ENCODE measurements at regions not wholly inside any gene's neighbourhood (a gene's known extent, or its start where the extent isn't known, plus 50 kb on each side); places are given as distances from the start of the nearest gene placed in this dataset.
"Not testable (repeated sequence)": the region's sequence is repeated elsewhere in the genome, so short reads cannot be mapped to it uniquely, and the experiment has no call there.

DNA sequence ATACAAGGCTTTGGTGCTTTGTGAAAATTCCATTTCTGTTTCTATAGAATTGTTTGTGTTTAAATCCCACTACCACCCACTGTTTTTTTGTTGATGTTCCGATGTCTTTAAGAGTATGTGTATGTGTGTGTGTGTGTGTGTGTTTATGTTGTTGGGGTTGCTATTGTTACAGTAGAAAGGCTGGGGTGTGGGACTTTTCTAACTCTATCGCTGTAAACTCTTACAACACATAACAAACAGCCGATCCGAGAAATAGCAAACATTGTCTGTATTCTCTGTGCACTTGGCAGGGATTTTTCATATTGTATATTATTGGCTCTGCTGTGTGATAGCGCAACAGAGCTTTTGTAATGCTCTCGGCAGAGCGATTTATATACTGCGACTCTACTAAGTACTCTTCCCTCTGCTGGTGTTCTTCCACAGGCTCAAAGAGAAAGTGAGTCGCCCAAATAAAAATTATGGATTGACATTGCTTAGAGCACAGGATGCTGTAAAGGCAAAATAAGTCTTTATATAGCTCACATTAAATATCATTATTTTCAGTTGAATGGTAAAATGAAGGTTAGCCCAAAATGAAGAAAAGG lies 492.2 kb upstream of the ARRDC3 start:
- DNase-seq: no peak

DNA sequence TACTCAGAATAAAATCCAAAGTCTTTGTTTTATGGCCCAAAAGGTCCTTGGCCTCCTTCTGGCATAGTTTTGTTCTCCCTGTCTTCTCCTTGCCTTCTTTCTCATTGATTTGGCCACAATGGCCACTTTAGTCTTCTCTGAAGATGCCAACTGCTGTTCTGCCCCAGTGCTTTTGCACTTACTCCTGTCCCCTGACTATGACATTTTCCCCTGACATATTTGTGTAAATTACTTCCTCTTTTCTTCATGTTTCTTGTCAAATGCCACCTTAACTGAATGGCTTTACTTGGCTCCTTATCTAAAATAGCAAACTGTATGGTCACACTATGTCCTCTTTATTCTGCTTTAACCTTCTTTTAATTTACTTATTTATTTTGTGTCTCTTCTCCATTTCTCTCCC lies 484.7 kb upstream of the ARRDC3 start:
- no peak for DNase-seq

DNA sequence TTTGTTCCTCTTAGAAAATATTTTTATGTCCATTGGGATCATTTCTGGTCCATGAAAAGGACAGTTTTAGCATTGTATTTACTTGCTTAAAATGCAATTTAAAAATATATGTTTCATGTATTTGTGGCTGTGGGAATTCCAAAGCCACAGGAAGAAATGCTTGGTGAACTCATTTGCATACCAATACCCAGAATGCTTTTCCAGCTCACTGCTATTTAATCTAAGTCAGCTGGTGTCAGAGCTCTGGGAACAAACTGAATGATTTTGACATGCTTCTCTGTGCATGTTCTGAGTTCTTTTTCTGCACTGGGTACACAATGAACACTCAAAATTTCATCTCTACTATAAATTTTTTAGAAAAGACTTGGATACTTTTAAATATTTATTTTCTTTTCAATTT lies 482.8 kb upstream of the ARRDC3 start:
- no peak for DNase-seq

DNA sequence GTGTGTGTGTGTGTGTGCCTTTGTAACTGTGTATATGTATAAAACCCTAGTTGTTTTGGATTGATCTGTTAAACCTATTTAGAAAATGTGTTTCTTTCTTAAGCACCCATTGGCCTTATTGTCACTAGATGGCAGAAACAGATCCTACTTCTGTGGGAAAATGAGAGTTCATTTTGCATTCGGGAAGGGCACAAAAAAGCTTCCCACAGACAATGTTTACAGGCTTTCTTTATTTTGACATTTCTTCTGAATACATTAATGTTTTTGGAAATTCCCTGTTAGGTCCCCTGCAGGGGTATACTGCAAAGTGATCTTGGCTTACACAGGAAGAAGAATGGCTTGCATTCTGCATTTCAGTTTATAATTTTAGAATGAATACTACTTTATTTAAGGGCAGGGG lies 481.8 kb upstream of the ARRDC3 start:
- DNase-seq: no peak

DNA sequence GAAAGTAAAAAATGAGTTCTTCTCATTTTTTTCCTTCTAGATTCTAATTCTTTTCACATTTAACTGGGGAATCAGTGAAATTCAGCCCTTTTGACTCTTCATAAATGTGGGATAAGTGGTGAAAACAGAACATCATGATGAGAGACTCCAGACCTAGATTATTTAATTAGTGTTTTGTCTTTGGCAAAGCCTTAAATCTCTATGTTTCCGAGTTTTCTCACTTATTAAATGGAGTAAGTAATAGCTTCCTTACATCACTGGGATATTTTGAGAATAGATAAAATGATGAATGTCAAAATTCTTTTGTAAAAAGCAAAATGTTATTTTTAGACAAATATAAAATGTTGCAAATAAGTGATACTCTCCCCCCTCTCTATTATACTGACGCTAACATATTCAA lies 468.6 kb upstream of the ARRDC3 start:
- DNase-seq: no peak

DNA sequence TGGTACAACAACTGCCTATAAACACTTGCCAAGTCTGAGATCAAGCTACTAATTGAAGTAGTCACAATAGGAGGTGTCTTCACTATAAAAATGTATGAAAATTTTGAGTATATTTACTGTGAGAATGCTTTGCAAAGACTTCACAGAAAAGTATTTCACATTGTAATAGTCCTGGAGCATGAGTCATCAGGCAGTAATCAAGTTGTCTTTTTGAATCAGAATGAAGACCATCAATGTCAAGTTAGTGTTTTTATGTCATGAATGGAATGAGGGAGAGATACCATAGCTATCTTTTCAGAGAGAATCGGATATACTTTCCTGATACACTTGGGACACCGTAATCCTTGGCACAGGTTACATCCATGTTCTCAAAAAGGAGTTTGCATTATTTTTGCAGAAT lies 466.9 kb upstream of the ARRDC3 start:
- no peak for DNase-seq

DNA sequence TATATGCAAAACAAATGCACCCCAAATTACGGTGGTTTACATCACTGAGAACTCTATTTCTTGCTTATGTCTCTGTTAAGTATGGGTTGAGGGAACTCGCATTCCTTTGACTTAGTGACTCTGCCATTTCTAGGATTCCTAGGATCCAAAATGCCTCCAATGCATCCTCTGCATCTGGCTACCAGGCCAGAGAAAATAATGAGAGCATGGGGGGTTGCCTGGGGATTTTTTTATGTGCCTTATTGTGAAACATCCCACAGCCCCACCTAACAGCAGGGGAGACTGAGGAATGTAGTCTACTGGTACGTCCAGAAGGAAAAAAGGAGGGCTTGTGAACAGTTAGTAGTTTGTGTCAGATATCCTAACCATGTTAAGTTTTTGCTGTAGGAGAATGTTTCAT lies 466.0 kb upstream of the ARRDC3 start:
- no peak for DNase-seq

DNA sequence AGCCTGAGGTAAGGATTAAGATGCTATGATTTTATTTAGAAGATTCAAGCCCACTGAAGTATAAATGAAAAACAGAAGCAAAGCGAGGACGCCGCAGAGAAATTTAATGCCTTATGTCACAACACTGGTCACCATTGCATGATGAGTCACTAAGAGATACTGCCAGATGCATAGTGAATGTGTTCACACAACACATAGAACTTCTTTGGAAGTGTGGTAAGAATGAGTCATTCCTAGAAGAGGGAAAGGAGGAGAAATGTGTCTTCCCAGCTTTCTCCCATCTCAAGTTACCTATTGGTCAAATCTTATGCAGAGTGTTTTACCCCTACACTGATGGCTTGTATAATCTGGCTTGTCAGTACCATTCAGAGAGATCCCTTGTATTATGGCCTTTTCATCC lies 465.3 kb upstream of the ARRDC3 start:
- DNase-seq: peak; percentile 21

DNA sequence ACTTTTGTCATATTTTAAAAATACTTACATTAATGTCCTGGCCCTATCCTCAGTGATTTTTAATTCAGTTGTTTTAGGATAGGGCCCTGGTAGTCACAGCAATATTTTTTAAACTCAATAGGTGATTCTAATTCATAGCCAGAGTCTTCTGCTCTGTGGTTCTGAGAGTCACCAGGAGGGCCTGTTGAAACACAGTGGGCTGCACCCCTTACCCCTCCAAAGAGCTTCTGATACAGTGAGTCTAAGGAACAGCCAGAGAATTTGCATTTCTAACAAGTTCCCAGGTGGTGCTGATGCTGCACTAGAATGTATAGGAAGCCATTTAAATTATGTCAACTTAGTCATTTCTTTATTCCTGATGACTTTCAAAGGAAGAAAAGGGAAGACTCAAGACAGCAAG lies 458.3 kb upstream of the ARRDC3 start:
- no peak for DNase-seq

DNA sequence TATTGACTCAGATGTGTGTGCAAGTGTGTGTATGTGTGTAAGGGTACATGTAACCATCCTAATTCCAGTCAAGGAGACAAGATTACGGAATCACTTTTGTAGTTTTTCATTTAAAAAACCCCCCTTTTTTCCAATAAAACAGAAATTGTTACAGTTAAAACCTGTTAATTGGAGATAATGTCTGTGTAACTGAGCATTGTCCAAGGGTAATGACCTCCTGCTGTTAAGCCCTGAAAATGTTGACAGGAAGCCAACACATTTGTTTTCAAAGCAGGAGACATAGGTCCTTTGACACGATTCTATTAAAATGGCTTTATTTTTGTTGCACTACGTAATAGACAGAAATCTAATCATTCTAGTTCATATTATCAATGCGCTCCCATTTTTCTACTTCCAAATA lies 457.3 kb upstream of the ARRDC3 start:
- DNase-seq: no peak

DNA sequence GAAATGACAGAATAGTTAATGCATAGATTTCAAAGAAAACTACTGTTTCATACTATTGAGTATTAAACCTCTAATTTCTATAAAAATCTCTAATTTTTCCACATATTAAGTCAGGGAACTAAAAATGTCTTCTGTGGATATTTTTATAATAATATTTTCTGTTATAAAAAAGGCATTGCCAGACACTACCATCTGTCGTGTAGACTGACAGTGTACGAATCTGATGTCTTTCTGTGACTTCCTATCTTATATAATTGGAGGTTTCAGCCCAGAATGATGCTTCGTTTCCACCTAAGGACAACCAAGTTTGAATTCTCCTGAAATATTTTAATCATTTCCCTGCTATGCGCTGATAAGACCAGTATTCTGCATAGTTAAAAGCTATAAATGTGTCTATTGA lies 456.6 kb upstream of the ARRDC3 start:
- DNase-seq: no peak

DNA sequence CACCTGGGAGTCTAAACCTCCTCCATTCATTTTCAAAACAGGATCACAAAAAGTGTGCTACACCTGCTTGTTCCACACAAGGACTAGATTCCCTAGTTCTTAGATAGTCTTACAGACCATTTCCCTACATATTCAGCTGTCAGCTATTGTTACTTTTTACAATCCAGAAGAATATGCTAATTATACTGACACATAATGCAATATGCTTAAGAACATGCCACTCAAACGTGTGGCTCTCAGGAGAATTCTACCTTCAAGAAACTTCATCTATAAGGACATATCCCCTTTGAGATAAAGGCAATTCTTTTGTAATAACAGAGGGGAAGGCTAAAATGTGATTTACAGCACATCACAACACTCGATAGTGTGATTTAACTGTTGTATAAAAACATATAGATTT lies 456.1 kb upstream of the ARRDC3 start:
- DNase-seq: no peak

DNA sequence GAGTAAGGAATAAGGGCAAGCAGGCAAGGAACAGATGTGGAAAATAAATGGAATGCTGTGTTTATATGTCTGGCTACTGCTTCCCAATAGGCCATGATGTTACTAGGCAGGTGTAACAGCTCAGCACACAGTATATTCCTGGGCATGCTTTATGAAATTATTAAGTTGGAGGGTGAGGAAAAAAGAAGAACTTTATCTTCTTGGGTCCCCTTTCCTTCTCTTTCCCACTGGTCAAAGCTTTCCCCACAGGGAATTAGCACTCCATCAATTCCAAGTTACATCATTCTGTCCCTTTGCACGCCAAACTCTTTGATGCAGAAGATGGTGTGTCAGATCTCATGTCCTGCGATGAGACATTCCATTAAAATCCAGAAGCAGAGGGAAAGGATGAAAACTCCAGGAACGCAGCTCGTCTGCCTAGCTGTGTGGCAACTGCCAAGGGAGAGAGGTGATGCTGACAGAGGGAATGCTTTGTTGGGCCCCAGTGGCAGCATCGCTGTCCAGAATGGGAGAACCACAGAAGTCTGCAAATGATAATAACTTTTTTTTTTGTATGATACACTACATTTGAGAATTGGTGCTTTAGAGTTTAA lies 447.3 kb upstream of the ARRDC3 start:
- DNase-seq: no peak

DNA sequence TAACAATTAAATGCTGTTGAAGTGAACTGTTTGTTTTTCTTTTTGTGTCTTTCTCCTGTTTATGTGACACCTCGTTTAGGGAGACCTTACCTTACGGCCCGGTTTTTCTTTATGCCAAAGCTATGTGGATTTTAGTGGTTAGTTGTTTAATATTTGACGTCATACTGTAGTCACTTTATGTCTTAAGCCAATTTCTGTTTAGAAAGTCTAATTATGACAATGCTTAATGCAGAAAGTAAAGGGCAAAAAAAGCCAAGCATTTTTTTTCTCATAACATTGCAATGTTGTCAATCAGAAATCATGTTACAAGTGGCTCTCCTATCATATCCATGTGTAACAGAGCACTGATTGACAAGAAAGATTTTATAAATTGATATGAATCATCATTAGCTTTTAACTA lies 442.5 kb upstream of the ARRDC3 start:
- no peak for DNase-seq

DNA sequence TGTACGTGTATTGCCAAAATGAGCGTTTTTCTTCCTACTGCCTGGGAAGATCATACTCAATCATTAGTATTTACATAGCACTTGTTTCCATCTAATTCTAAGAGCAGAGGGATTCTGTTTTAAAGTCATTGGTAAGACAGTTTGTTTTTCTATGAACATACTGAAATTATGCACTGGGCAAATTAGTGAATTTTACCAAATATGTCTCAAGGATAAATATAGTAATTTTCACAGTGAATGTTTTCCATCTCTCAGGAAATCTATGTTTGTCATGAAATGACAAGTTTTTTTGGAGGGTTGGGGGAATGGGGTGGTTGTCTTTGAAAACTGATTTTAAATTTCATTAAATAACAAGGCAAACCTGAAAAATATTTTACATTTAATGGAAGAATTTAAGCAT lies 441.3 kb upstream of the ARRDC3 start:
- DNase-seq: no peak

DNA sequence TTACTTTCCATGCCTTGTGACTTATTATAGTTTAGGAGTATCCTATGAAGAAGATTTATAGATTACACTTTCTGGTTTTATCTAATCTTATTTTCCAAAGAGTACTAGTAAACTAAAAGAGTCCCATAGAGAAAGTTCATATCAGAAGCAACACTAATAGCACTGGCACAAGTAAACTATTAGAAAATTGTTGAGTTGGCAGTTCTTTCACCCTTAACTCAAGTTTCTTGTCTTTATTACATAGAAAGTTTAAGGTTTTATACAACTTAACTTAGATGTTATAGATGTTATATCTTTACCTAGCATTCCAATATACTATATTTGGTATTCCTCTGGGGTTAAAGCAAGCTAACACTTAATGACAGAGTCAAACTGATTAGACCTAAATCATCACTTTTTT lies 437.8 kb upstream of the ARRDC3 start:
- no peak for DNase-seq

DNA sequence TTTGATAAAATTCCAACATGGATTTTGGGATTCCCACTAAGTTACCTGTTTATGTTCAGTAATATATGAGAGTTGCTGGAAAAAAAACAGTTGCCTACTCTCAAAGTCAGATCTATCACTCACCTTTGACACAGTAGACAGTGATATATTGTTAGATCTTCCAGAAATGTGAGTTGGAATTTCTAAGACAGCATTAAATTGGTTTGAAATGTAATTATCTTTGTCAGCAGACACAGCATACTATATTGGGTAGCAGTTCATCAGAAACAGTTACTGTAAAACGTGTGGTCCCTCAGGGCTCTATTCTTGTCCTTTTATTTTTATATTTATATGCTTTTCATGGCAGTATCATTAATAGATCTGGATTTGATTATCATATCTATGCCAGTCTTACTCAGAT lies 433.6 kb upstream of the ARRDC3 start:
- no peak for DNase-seq

DNA sequence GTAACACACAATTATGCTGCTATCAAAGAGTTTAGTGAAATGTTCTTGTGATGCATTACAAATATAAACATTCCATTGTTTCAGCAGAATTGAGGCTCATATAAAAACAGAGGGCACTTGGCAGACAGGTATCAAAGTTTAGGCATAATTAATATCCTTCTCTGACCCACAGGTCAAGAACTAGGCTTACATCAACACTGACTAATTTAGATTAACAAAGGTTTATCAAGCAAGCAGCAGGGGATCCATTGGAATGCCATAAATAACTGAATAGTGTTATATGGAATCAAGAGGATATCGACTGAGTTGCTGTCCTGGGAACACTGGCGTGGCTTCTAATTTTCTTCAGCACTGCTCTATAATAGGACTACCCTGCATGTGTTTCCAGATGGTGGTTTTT lies 414.5 kb upstream of the ARRDC3 start:
- DNase-seq: no peak

DNA sequence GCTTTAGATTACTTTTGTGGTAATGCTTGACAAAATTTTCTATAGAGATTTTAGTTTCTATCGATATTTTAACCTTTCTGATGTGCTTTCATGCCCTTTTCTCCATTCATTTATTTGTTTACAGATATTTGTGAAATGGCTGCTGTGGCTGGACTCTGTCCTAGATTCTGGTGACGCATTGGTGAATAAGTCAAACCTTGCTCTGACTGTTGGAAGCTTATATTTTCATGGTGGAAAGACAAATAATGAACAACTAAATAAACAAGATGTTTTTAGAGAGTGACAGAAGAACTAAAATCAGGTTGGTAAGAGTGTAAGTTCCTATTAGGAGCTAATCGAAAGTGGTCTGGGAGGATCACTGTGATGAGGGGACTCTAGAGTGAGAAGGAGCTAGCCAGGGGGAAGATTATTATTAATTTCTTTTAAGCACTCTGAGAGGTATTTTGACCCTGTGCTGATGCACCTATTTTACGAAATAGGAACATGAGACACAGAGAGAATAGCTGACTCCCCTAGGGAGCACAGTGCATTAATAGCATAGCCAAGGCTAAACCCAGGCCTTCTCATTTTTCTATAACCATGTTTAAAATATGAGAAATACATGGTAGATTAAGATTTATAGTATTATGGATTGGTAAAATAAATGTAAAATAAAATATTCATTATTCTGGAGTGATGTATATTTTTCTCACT lies 411.9 kb upstream of the ARRDC3 start:
- DNase-seq: no peak

DNA sequence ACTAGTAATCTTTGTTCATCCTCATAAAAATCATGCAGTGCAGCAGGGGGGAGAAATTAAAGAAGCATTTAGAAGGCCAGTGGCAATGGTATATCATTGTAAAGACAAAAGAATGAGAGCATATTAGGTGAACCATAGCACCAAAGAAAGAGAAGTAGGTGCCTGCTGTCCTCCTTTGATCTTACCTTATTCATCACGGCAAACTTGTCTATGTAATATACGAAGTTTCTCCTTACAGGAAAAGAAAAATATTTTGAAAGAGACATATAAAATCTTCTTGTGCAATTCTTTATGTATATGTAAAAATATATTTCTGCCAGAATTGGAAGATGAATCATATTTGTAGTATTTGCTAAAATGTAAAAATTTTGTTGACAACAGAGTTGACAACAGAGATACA lies 411.3 kb upstream of the ARRDC3 start:
- no peak for DNase-seq

DNA sequence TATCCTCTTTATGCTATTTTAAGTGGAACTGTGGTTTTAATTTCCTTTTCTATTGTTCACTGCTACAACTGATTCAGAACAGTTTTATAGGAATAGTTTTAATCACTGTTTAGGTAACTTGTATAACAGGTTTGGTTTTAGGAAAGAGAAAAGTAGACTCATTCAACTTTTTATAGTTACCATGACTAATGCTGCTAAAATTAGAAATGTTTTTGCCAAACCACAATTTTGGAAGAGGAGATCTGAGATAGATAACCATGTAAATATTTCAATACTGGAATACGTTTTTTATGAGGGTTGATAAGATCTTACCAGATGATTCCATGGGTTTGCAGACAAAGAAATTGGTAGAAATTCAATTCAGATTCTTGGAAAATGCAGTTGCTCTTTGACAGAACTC lies 404.6 kb upstream of the ARRDC3 start:
- DNase-seq: no peak

DNA sequence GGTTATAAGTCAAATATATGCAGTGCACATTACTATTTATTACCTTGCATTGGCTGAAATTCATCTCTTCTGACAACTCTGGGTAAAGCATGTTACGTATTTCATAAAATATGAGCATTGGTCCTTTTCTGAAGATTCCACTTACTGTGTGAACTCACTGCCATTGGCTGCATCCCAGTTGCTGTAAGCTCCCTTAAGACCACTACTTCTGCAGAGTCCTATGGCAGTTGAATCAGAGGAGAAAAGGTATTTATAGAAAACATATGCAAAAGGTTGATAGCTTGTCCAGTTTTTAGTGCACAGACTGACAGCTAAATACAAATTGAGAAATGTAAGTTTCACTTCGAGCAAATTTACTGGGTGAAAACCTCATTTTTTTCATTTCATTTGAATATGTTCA lies 394.6 kb upstream of the ARRDC3 start:
- DNase-seq: no peak

DNA sequence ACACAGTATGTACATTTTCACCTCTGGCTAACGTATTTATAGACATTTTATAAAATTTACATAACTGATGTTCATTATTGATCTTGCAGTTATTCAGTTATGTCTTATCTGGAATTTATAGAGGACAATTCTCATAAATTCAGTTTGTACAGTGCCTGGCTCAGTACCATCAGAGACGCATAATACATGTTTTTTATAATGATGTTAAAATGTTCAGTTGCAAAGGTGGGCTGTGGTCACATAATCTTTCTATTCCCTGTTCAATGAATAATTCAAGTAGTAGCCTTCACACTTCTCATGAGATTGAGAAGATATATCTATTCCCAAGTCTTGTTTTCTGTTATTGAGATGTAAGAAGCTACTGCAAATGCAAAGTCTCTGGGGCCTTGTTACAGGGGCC lies 393.1 kb upstream of the ARRDC3 start:
- no peak for DNase-seq

DNA sequence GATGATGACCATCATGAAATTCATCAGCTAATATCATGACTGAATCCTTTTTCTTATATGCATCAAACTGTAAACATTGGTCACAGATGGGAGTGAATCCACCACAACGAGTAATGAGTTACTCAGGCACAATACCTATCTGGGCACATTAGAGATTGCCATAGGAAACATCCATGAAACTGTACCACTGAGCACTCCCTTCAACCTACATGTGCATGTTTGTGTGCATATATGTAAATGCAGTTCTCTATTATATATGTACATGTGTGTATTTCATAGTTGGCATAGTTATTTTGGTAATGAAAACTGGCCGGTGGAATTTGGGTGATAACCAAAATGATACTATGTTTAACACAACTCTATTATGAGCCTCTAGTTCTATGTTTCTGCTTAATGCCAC lies 387.3 kb upstream of the ARRDC3 start:
- DNase-seq: no peak

DNA sequence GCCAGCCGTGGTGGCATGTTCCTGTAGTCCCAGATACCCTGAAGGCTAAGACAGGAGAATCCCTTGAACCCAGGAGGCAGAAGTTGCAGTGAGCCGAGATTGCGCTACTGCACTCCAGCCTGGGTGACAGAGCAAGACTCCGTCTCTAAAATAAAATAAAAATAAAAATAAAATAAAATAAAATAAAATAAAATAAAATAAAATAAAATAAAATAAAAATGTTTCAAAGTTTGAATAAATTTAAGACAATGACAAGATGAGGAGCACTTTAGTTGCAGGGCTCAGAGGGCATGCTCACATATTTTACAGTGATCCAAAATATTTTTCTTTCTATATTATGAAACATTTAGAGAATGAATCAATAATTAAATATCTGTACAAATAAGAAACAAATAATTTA lies 374.3 kb upstream of the ARRDC3 start:
- DNase-seq: not testable (repeated sequence)
